GM12875 (cell line): ENCODE measurements at regions not wholly inside any gene's neighbourhood (a gene's known extent, or its start where the extent isn't known, plus 50 kb on each side); places are given as distances from the start of the nearest gene placed in this dataset.

Experiments
- H3K4me3 ChIP-seq: one replicate; pipeline ENCODE4 v1.5.1; 2011; ENCODE audit warnings: low read depth, low read length, control low read depth
- CTCF ChIP-seq: IDR thresholded peaks from 2 replicates; pipeline ENCODE4 v1.5.1; 2011; ENCODE audit warnings: low read depth, mild to moderate bottlenecking, control low read depth, inconsistent platforms, low read length, moderate library complexity, borderline replicate concordance; ENCODE audit not compliant: insufficient read depth

GRCh38 chr15:93417631-93418030, 328.6 kb upstream of the RGMA start:
- no peak for TF ChIP-seq CTCF
- no peak overlapping the region for H3K4me3 ChIP-seq

GRCh38 chr15:93417156-93417555, 328.1 kb upstream of the RGMA start:
- TF ChIP-seq CTCF, result no peak
- H3K4me3 ChIP-seq, result no peak overlapping the region

GRCh38 chr15:93415576-93415975, 326.6 kb upstream of the RGMA start:
- no peak for TF ChIP-seq CTCF

GRCh38 chr15:93414576-93415231, 325.7 kb upstream of the RGMA start:
- TF ChIP-seq CTCF, result no peak
- H3K4me3 ChIP-seq, result no peak overlapping the region

More at GRCh38 chr15:93415576-93415975, 326.6 kb upstream of the RGMA start:
- no peak overlapping the region for H3K4me3 ChIP-seq

GRCh38 chr15:93413745-93414144, 324.7 kb upstream of the RGMA start:
- TF ChIP-seq CTCF, result no peak
- no peak overlapping the region for H3K4me3 ChIP-seq

- H3K4me3 ChIP-seq, result no peak overlapping the region
- no peak for TF ChIP-seq CTCF
These were observed 310.1 kb upstream of the RGMA start for GRCh38 chr15:93399121-93399520.

GRCh38 chr15:93389211-93389610, 300.2 kb upstream of the RGMA start:
- no peak for TF ChIP-seq CTCF
- H3K4me3 ChIP-seq, result no peak overlapping the region
